Spinal cord (tissue), 9 donors: ENCODE measurements at regions not wholly inside any gene's neighbourhood (a gene's known extent, or its start where the extent isn't known, plus 50 kb on each side); places are given as distances from the start of the nearest gene placed in this dataset.

Experiments
- DNase-seq, 6 donors: peaks; one replicate each; pipeline versions ENCODE4 v3.0.0 to v3.0.0-alpha.2; 2013 to 2015; ENCODE audit warnings: low spot score in 6 of 6, low read depth in 4 of 6
- H3K27ac ChIP-seq: one replicate; pipeline ENCODE4 v1.5.1; 2013; ENCODE audit warnings: low read depth, low read length, control low read depth
- H3K27me3 ChIP-seq: one replicate; pipeline ENCODE4 v1.6.1; 2013; ENCODE audit warnings: low read length; ENCODE audit not compliant: control insufficient read depth, insufficient read depth
- H3K36me3 ChIP-seq: one replicate; pipeline ENCODE4 v1.6.1; 2013; ENCODE audit warnings: low read length; ENCODE audit not compliant: control insufficient read depth, insufficient read depth
- H3K4me1 ChIP-seq: one replicate; pipeline ENCODE4 v1.6.1; 2013; ENCODE audit warnings: low read length; ENCODE audit not compliant: control insufficient read depth, insufficient read depth
- H3K4me3 ChIP-seq: one replicate; pipeline ENCODE4 v1.5.1; 2013; ENCODE audit warnings: low read depth, low read length, control low read depth
- H3K9me3 ChIP-seq: one replicate; pipeline ENCODE4 v1.6.1; 2013; ENCODE audit warnings: low read length; ENCODE audit not compliant: control insufficient read depth, insufficient read depth
- WGBS: methylation state at CpG from one replicate; pipeline ENCODE4 v1.1.5; 2013; ENCODE audit warnings: missing lambda C conversion rate; ENCODE audit not compliant: insufficient coverage; 5-methylcytosine and 5-hydroxymethylcytosine counted together
- donor health status: healthy.

DNA sequence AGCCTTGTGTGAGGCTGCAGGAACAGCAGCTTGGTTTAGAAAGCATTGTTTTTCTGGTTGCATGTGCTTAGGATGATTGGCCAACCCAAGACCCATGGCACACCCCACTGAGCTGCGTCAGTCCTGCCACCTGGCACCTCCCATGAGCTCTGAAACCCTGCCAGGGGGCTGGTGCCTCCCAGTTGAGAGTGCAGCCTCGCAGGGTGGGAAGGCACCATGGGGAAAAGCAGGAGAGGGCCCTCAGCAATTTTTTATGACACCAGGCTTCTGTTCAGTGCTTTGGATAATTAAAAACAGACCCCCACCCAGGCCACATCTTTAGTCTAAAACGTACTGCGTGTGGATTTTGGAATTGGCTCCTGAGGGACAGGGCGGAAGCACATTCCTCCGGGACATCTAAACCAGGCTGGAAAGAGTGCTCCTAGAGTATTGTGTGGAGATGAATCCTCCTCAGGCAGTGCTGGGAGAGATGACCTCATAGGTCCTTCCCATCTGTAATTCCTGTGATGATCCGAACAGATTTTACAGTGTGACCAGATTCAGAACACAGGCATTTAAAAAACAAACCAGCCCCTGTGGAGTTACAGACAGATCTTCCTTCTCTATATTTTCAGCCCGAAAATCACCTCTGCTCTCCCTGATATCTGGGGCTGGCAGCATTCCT lies 438.3 kb downstream of the ZNF521 start:
- Histone ChIP-seq H3K36me3 (no peaks in the 10 kb centered on the region), H3K4me3 (no peak overlapping the region), H3K27me3 (no peaks in the 10 kb centered on the region), H3K27ac (no peak overlapping the region), H3K9me3 (no peaks in the 10 kb centered on the region), H3K4me1 (peaks cover 6% of the 10 kb centered on the region)
- WGBS, result 53% methylated on average over 2 of the region's 8 CpGs
- DNase-seq, result peak in 1 of 6 donors; percentile 15

- Histone ChIP-seq H3K27me3 (no peaks in the 10 kb centered on the region), H3K4me1 (peaks cover 6% of the 10 kb centered on the region), H3K36me3 (no peaks in the 10 kb centered on the region), H3K27ac (no peak overlapping the region), H3K9me3 (no peaks in the 10 kb centered on the region), H3K4me3 (no peak overlapping the region)
- DNase-seq, result no peak
- WGBS, result no CpG with 5 or more reads among the region's 1 CpG
Measured at GRCh38 chr18:24914171-24914525, 437.8 kb downstream of the ZNF521 start.

- peaks cover 6% of the 10 kb centered on the region for H3K4me1 ChIP-seq
- no peaks in the 10 kb centered on the region for H3K9me3 ChIP-seq
- WGBS, result 70% methylated on average over 7 of the region's 8 CpGs
- DNase-seq, result no peak
- H3K27ac ChIP-seq, result no peak overlapping the region
- no peak overlapping the region for H3K4me3 ChIP-seq
- no peaks in the 10 kb centered on the region for H3K36me3 ChIP-seq
- no peaks in the 10 kb centered on the region for H3K27me3 ChIP-seq
Measured at GRCh38 chr18:24914685-24915084, 437.3 kb downstream of the ZNF521 start.

GRCh38 chr18:24915547-24915946 lies 436.4 kb downstream of the ZNF521 start:
- H3K27ac ChIP-seq, result no peak overlapping the region

DNA sequence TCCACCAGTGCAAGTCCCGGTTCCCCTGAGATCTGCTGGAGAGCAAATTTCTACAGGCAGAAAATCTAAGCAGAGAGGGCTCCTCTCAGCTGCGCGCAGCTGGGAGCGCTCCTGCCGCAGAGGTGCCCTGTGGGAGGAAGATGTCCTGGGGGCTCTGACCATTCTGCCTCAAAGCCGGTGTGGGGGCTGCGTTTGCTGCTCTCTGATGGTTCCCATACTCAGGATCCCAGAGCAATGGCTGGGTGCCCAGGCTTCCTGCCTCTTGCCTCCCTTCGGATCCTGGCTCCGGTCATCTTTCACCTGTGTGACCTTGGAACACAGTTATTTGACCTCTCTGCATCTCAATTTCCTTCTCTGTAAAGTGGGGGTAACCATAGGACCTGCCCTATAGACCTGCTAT lies 434.2 kb downstream of the ZNF521 start:
- WGBS, result 84% methylated on average over 8 of the region's 9 CpGs
- no peak overlapping the region for H3K4me3 ChIP-seq
- no peak overlapping the region for H3K27ac ChIP-seq
- H3K36me3 ChIP-seq, result no peaks in the 10 kb centered on the region
- no peaks in the 10 kb centered on the region for H3K9me3 ChIP-seq
- no peaks in the 10 kb centered on the region for H3K27me3 ChIP-seq
- no peak for DNase-seq
- peaks cover 6% of the 10 kb centered on the region for H3K4me1 ChIP-seq

More at GRCh38 chr18:24915547-24915946, 436.4 kb downstream of the ZNF521 start:
- Histone ChIP-seq H3K9me3 (no peaks in the 10 kb centered on the region), H3K4me3 (no peak overlapping the region), H3K4me1 (peaks cover 6% of the 10 kb centered on the region), H3K27me3 (no peaks in the 10 kb centered on the region), H3K36me3 (no peaks in the 10 kb centered on the region)
- DNase-seq, result no peak
- WGBS, result no CpG with 5 or more reads among the region's 4 CpGs

- peaks cover 6% of the 10 kb centered on the region for H3K4me1 ChIP-seq
- no peak overlapping the region for H3K27ac ChIP-seq
- no peak overlapping the region for H3K4me3 ChIP-seq
- no peaks in the 10 kb centered on the region for H3K36me3 ChIP-seq
- no peaks in the 10 kb centered on the region for H3K9me3 ChIP-seq
- 70% methylated on average over 2 of the region's 6 CpGs for WGBS
- DNase-seq, result peak in 1 of 6 donors; percentile 66
- no peaks in the 10 kb centered on the region for H3K27me3 ChIP-seq
Measured at GRCh38 chr18:24918257-24918656, 433.7 kb downstream of the ZNF521 start.

DNA sequence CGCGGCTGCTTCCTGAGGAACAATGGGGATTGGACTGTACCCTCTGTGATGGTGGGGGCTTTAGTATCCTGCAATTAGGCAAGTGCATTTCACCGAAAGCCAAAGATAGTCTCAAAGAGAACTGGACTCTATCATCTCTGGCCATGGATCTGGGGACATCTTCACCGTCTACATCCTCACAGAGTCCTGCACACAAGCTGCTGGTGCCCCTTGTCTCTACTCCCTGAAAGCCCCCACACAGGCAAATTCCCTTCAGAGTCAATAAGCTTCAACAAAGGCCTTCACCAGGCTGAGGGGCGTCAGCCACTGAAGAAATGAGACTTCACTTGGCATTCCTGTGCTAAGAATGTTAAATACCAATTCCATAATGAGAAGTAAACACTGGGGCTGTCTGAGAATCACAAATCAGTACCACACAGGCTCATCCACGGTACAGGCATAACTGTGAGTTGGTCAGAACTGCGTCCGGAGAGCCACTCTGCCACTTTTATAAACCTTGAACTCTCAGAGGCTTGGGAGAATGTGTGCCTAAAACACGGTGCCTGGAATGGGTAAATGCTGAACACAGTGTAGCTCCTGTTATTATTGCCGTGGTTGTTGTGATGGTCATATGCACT lies 432.7 kb downstream of the ZNF521 start:
- 50% methylated on average over 4 of the region's 10 CpGs for WGBS
- H3K27me3 ChIP-seq, result no peaks in the 10 kb centered on the region
- H3K9me3 ChIP-seq, result no peaks in the 10 kb centered on the region
- no peak overlapping the region for H3K27ac ChIP-seq
- H3K4me3 ChIP-seq, result no peak overlapping the region
- no peaks in the 10 kb centered on the region for H3K36me3 ChIP-seq
- H3K4me1 ChIP-seq, result peaks cover 6% of the 10 kb centered on the region
- DNase-seq, result no peak

GRCh38 chr18:24922491-24922890 lies 429.5 kb downstream of the ZNF521 start:
- WGBS, result 79% methylated on average over 2 of the region's 4 CpGs
- Histone ChIP-seq H3K9me3 (no peaks in the 10 kb centered on the region), H3K4me3 (no peak overlapping the region), H3K27me3 (no peaks in the 10 kb centered on the region), H3K27ac (no peak overlapping the region), H3K36me3 (no peaks in the 10 kb centered on the region), H3K4me1 (peaks cover 6% of the 10 kb centered on the region)
- DNase-seq, result no peak

GRCh38 chr18:24923138-24923537 lies 428.8 kb downstream of the ZNF521 start:
- Histone ChIP-seq H3K27ac (no peak overlapping the region), H3K4me1 (peaks cover 2% of the 10 kb centered on the region)
- WGBS, result 0% methylated on average over 1 of the region's 1 CpG

GRCh38 chr18:24924066-24924716 lies 427.8 kb downstream of the ZNF521 start:
- Histone ChIP-seq H3K27me3 (no peaks in the 10 kb centered on the region), H3K4me3 (no peak overlapping the region), H3K36me3 (no peaks in the 10 kb centered on the region), H3K27ac (no peak overlapping the region), H3K4me1 (no peaks in the 10 kb centered on the region), H3K9me3 (no peaks in the 10 kb centered on the region)
- DNase-seq, result peak in 1 of 6 donors; percentile 53
- WGBS, result 70% methylated on average over 11 of the region's 12 CpGs

More at GRCh38 chr18:24923138-24923537, 428.8 kb downstream of the ZNF521 start:
- no peak for DNase-seq
- H3K36me3 ChIP-seq, result no peaks in the 10 kb centered on the region
- H3K4me3 ChIP-seq, result no peak overlapping the region
- H3K9me3 ChIP-seq, result no peaks in the 10 kb centered on the region
- H3K27me3 ChIP-seq, result no peaks in the 10 kb centered on the region
